Caco-2 (cell line): ENCODE measurements at regions not wholly inside any gene's neighbourhood (a gene's known extent, or its start where the extent isn't known, plus 50 kb on each side); places are given as distances from the start of the nearest gene placed in this dataset.

ENCODE experiments used
- BruUV-seq: library from RNA; stranded (reverse); fragments of 400-500 nt; replicated peaks from 2 replicates; lab custom pipeline; 2021; lab: Mats Ljungman, UMichigan
- CTCF ChIA-PET: fragments of 300-600 bp; sonication (Branson Sonifier 250); formaldehyde crosslinking; loops from one replicate; lab custom pipeline; 2022; ENCODE audit warnings: antibody characterized with exemption; lab: Charles Lee
- POLR2A ChIA-PET: fragments of 300-600 bp; sonication (Branson Sonifier 250); formaldehyde crosslinking; loops from one replicate; lab custom pipeline; 2022; ENCODE audit warnings: antibody characterized with exemption; lab: Charles Lee
- DNase-seq, 2 experiments: peaks; one replicate each; pipeline versions ENCODE4 v3.0.0 to v3.0.0-alpha.2; 2020 to 2022
- H3K27me3 ChIP-seq: replicated peaks from 2 replicates; pipeline ENCODE4 v1.6.0; 2011; ENCODE audit warnings: low read length; ENCODE audit not compliant: control insufficient read depth, insufficient read depth
- H3K36me3 ChIP-seq: 2 replicates; pipeline ENCODE4 v1.5.1; 2011; ENCODE audit warnings: low read length; ENCODE audit not compliant: control insufficient read depth, insufficient read depth
- H3K4me1 ChIP-seq: fragments of 250-450 bp; sonication (Bioruptor Pico); 2 replicates; pipeline ENCODE4 v1.5.1; 2020; ENCODE audit warnings: mild to moderate bottlenecking
- H3K4me3 ChIP-seq: 2 replicates; pipeline ENCODE4 v1.5.1; 2011; ENCODE audit warnings: low read depth, mild to moderate bottlenecking, control low read depth, low read length
- H3K9me3 ChIP-seq: fragments of 250-450 bp; sonication (Bioruptor Pico); 2 replicates; pipeline ENCODE4 v1.5.1; 2020; ENCODE audit warnings: mild to moderate bottlenecking, moderate library complexity
- H3K27ac Mint-ChIP-seq: one replicate; pipeline ENCODE4 v1.8.0; 2022; ENCODE audit warnings: mixed read lengths; ENCODE audit not compliant: unreplicated experiment
- H3K27me3 Mint-ChIP-seq: one replicate; pipeline ENCODE4 v1.8.0; 2022; ENCODE audit warnings: mixed read lengths; ENCODE audit not compliant: insufficient read depth, unreplicated experiment
- H3K36me3 Mint-ChIP-seq: one replicate; pipeline ENCODE4 v1.8.0; 2022; ENCODE audit warnings: mild to moderate bottlenecking, mixed read lengths; ENCODE audit not compliant: insufficient read depth, unreplicated experiment
- H3K4me1 Mint-ChIP-seq: one replicate; pipeline ENCODE4 v1.8.0; 2022; ENCODE audit warnings: low read depth, mixed read lengths; ENCODE audit not compliant: unreplicated experiment
- H3K4me3 Mint-ChIP-seq: one replicate; pipeline ENCODE4 v1.8.0; 2022; ENCODE audit warnings: mild to moderate bottlenecking, moderate library complexity, mixed read lengths; ENCODE audit not compliant: unreplicated experiment
- H3K9me3 Mint-ChIP-seq: one replicate; pipeline ENCODE4 v1.8.0; 2022; ENCODE audit warnings: mixed read lengths; ENCODE audit not compliant: unreplicated experiment
- intact Hi-C: fragments of 100-400 bp; cut with micrococcal nuclease; formaldehyde crosslinking; loops from one replicate; pipeline ENCODE4 v1.10.0; 2022; ENCODE audit not compliant: unreplicated experiment
- TF ChIP-seq, protein P1 (sequence below), 2 experiments: fragments of 200-600 bp in 1 of 2; IDR thresholded peaks; 1 replicate in 1 of 2; 2 replicates in 1 of 2; pipeline versions ENCODE4 v1.5.1 to v1.8.0; 2011 to 2022; ENCODE audit warnings: antibody characterized with exemption in 1 of 2, control low read depth in 1 of 2, inconsistent platforms in 1 of 2, low read depth in 1 of 2, low read length in 1 of 2, mild to moderate bottlenecking in 1 of 2, moderate library complexity in 1 of 2; ENCODE audit not compliant: insufficient read depth in 1 of 2, severe bottlenecking in 1 of 2, unreplicated experiment in 1 of 2

GRCh38 chrX:98412058-98412457 lies 1528.3 kb downstream of the RPA4 start:
- H3K4me3 Mint-ChIP-seq = no peak overlapping the region
- no peak overlapping the region for H3K4me3 ChIP-seq
- no peaks in the 10 kb centered on the region for H3K9me3 Mint-ChIP-seq
- ChIA-PET POLR2A (no interaction called here), CTCF (no interaction called here)
- no peaks in the 10 kb centered on the region for H3K36me3 Mint-ChIP-seq
- H3K4me1 Mint-ChIP-seq = no peaks in the 10 kb centered on the region
- H3K36me3 ChIP-seq = no peaks in the 10 kb centered on the region
- H3K9me3 ChIP-seq = no peaks in the 10 kb centered on the region
- no peaks in the 10 kb centered on the region for H3K27me3 Mint-ChIP-seq
- DNase-seq = no peak
- H3K27me3 ChIP-seq = no peaks in the 10 kb centered on the region
- BruUV-seq = no TSS peak
- no peak overlapping the region for H3K27ac Mint-ChIP-seq
- H3K4me1 ChIP-seq = no peaks in the 10 kb centered on the region
- TF ChIP-seq, protein P1, sequence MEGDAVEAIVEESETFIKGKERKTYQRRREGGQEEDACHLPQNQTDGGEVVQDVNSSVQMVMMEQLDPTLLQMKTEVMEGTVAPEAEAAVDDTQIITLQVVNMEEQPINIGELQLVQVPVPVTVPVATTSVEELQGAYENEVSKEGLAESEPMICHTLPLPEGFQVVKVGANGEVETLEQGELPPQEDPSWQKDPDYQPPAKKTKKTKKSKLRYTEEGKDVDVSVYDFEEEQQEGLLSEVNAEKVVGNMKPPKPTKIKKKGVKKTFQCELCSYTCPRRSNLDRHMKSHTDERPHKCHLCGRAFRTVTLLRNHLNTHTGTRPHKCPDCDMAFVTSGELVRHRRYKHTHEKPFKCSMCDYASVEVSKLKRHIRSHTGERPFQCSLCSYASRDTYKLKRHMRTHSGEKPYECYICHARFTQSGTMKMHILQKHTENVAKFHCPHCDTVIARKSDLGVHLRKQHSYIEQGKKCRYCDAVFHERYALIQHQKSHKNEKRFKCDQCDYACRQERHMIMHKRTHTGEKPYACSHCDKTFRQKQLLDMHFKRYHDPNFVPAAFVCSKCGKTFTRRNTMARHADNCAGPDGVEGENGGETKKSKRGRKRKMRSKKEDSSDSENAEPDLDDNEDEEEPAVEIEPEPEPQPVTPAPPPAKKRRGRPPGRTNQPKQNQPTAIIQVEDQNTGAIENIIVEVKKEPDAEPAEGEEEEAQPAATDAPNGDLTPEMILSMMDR (IDR thresholded peaks at IDR 0.05; ENCODE audit: insufficient read depth in 1 of 2, low read depth in 1 of 2, low read length in 1 of 2, severe bottlenecking in 1 of 2, unreplicated experiment in 1 of 2) = no peak
- intact Hi-C loops = no loop called here

- ChIA-PET CTCF (no interaction called here), POLR2A (no interaction called here)
- Histone ChIP-seq H3K36me3 (no peaks in the 10 kb centered on the region), H3K4me3 (no peak overlapping the region), H3K9me3 (no peaks in the 10 kb centered on the region), H3K27me3 (no peaks in the 10 kb centered on the region), H3K4me1 (no peaks in the 10 kb centered on the region)
- no peaks in the 10 kb centered on the region for H3K27me3 Mint-ChIP-seq
- H3K36me3 Mint-ChIP-seq = no peaks in the 10 kb centered on the region
- no TSS peak for BruUV-seq
- H3K27ac Mint-ChIP-seq = no peak overlapping the region
- no peaks in the 10 kb centered on the region for H3K9me3 Mint-ChIP-seq
- H3K4me3 Mint-ChIP-seq = no peak overlapping the region
- intact Hi-C loops = no loop called here
- TF ChIP-seq, protein P1 (IDR thresholded peaks at IDR 0.05; ENCODE audit: insufficient read depth in 1 of 2, low read depth in 1 of 2, low read length in 1 of 2, severe bottlenecking in 1 of 2, unreplicated experiment in 1 of 2) = no peak
- no peaks in the 10 kb centered on the region for H3K4me1 Mint-ChIP-seq
- DNase-seq = no peak
Measured at GRCh38 chrX:98422536-98422935, 1538.8 kb downstream of the RPA4 start.

GRCh38 chrX:98432413-98432812 lies 1548.7 kb downstream of the RPA4 start:
- no peaks in the 10 kb centered on the region for H3K27me3 ChIP-seq
- ChIA-PET CTCF (no interaction called here), POLR2A (no interaction called here)
- no peak for DNase-seq
- no peak overlapping the region for H3K4me3 Mint-ChIP-seq
- BruUV-seq = no TSS peak
- H3K36me3 Mint-ChIP-seq = no peaks in the 10 kb centered on the region
- no peaks in the 10 kb centered on the region for H3K36me3 ChIP-seq
- intact Hi-C loops = no loop called here
- no peaks in the 10 kb centered on the region for H3K9me3 Mint-ChIP-seq
- H3K4me1 Mint-ChIP-seq = no peaks in the 10 kb centered on the region
- no peak overlapping the region for H3K27ac Mint-ChIP-seq
- no peaks in the 10 kb centered on the region for H3K4me1 ChIP-seq
- H3K4me3 ChIP-seq = no peak overlapping the region
- TF ChIP-seq, protein P1 (IDR thresholded peaks at IDR 0.05; ENCODE audit: insufficient read depth in 1 of 2, low read depth in 1 of 2, low read length in 1 of 2, severe bottlenecking in 1 of 2, unreplicated experiment in 1 of 2) = no peak
- no peaks in the 10 kb centered on the region for H3K27me3 Mint-ChIP-seq
- no peaks in the 10 kb centered on the region for H3K9me3 ChIP-seq
